ENCODE measurements at regions not wholly inside any gene's neighbourhood (a gene's known extent, or its start where the extent isn't known, plus 50 kb on each side); places are given as distances from the start of the nearest gene placed in this dataset.

GRCh38 chr7:123060446-123060845 lies 64.9 kb upstream of the TAS2R16 start:
- Histone ChIP-seq H3K27ac (no peak overlapping the region), H3K27me3 (replicated peaks) (no peaks in the 10 kb centered on the region), H3K36me3 (replicated peaks) (no peaks in the 10 kb centered on the region), H3K4me3 (ENCODE audit: low read depth, low read length) (no peak overlapping the region)
- in situ Hi-C loops (cut with HindIII; ENCODE audit: low pct_ligation_motif_present, low sequenced_read_pairs), result no loop called here
- DNase-seq, result no peak
- no peak for TF ChIP-seq CTCF (IDR thresholded peaks at IDR 0.05; ENCODE audit: low read depth, low read length, missing control alignments)

- Histone ChIP-seq H3K4me3 (ENCODE audit: low read depth, low read length) (no peak overlapping the region), H3K27me3 (replicated peaks) (no peaks in the 10 kb centered on the region), H3K36me3 (replicated peaks) (no peaks in the 10 kb centered on the region), H3K27ac (no peak overlapping the region)
- no peak for DNase-seq
- in situ Hi-C loops (cut with HindIII; ENCODE audit: low pct_ligation_motif_present, low sequenced_read_pairs), result no loop called here
- no peak for TF ChIP-seq CTCF (IDR thresholded peaks at IDR 0.05; ENCODE audit: low read depth, low read length, missing control alignments)
Observed at GRCh38 chr7:123057911-123058310, 62.4 kb upstream of the TAS2R16 start.

- no peak overlapping the region for H3K27ac ChIP-seq
- DNase-seq, result no peak
- no peaks in the 10 kb centered on the region for H3K36me3 ChIP-seq (replicated peaks)
- no peak overlapping the region for H3K4me3 ChIP-seq (ENCODE audit: low read depth, low read length)
- in situ Hi-C loops (cut with HindIII; ENCODE audit: low pct_ligation_motif_present, low sequenced_read_pairs), result no loop called here
- peak; percentile 48 for TF ChIP-seq CTCF (IDR thresholded peaks at IDR 0.05; ENCODE audit: low read depth, low read length, missing control alignments)
- no peaks in the 10 kb centered on the region for H3K27me3 ChIP-seq (replicated peaks)
Observed at GRCh38 chr7:123054357-123055133, 59.0 kb upstream of the TAS2R16 start.

- H3K36me3 ChIP-seq (replicated peaks), result no peaks in the 10 kb centered on the region
- no peak overlapping the region for H3K4me3 ChIP-seq (ENCODE audit: low read depth, low read length)
- in situ Hi-C loops (cut with HindIII; ENCODE audit: low pct_ligation_motif_present, low sequenced_read_pairs), result no loop called here
- H3K27ac ChIP-seq, result no peak overlapping the region
- no peak for TF ChIP-seq CTCF (IDR thresholded peaks at IDR 0.05; ENCODE audit: low read depth, low read length, missing control alignments)
- peak; percentile 53 for DNase-seq
- H3K27me3 ChIP-seq (replicated peaks), result no peaks in the 10 kb centered on the region
Observed at GRCh38 chr7:123051916-123052315, 56.4 kb upstream of the TAS2R16 start.

GRCh38 chr7:123047955-123048354 lies 52.5 kb upstream of the TAS2R16 start:
- H3K4me3 ChIP-seq (ENCODE audit: low read depth, low read length), result no peak overlapping the region
- H3K27ac ChIP-seq, result no peak overlapping the region
- no peak for TF ChIP-seq CTCF (IDR thresholded peaks at IDR 0.05; ENCODE audit: low read depth, low read length, missing control alignments)
- DNase-seq, result no peak
- no peaks in the 10 kb centered on the region for H3K36me3 ChIP-seq (replicated peaks)
- H3K27me3 ChIP-seq (replicated peaks), result no peaks in the 10 kb centered on the region
- in situ Hi-C loops (cut with HindIII; ENCODE audit: low pct_ligation_motif_present, low sequenced_read_pairs), result no loop called here

Measured in brain microvascular endothelial cell (primary cell).